HEK293T (cell line): ENCODE measurements at regions not wholly inside any gene's neighbourhood (a gene's known extent, or its start where the extent isn't known, plus 50 kb on each side); places are given as distances from the start of the nearest gene placed in this dataset.

Experiments
- CTCF ChIA-PET: fragments of 350-600 bp; formaldehyde crosslinking; extraction: SDS; loops from one replicate; lab custom pipeline; 2021; ENCODE audit warnings: antibody characterized with exemption, inconsistent platforms; lab: Yijun Ruan, JAX
- POLR2A ChIA-PET: fragments of 350-600 bp; formaldehyde crosslinking; extraction: SDS; loops from one replicate; lab custom pipeline; 2020; ENCODE audit warnings: antibody characterized with exemption, inconsistent platforms; lab: Yijun Ruan, JAX
- DNase-seq: peaks from one replicate; pipeline ENCODE4 v3.0.0; 2012; ENCODE audit warnings: mixed read lengths; ENCODE audit errors: extremely low spot score
- ARNT ChIP-seq: fragments of 450-650 bp; IDR thresholded peaks from 2 replicates; pipeline ENCODE4 v1.6.1; 2017; ENCODE audit warnings: mild to moderate bottlenecking
- BHLHE40 ChIP-seq: fragments of 450-650 bp; IDR thresholded peaks from 2 replicates; pipeline ENCODE4 v1.6.1; 2016; ENCODE audit warnings: mild to moderate bottlenecking, moderate library complexity, borderline replicate concordance
- CTBP1 ChIP-seq: fragments of 450-650 bp; IDR thresholded peaks from 2 replicates; pipeline ENCODE4 v1.6.1; 2016; ENCODE audit warnings: borderline replicate concordance
- ELF4 ChIP-seq: fragments of 450-650 bp; IDR thresholded peaks from 2 replicates; pipeline ENCODE4 v1.6.1; 2017; ENCODE audit warnings: antibody characterized with exemption
- FOXA1 ChIP-seq: fragments of 450-650 bp; IDR thresholded peaks from 2 replicates; pipeline ENCODE4 v1.6.1; 2016; ENCODE audit warnings: mild to moderate bottlenecking
- FOXK2 ChIP-seq: fragments of 450-650 bp; IDR thresholded peaks from 2 replicates; pipeline ENCODE4 v1.6.1; 2016; ENCODE audit warnings: mild to moderate bottlenecking
- FOXM1 ChIP-seq: fragments of 450-650 bp; IDR thresholded peaks from 2 replicates; pipeline ENCODE4 v1.6.1; 2017; ENCODE audit warnings: mild to moderate bottlenecking, borderline replicate concordance
- HDGF ChIP-seq: fragments of 450-650 bp; IDR thresholded peaks from 2 replicates; pipeline ENCODE4 v1.6.1; 2017; ENCODE audit warnings: antibody characterized with exemption, borderline replicate concordance
- L3MBTL2 ChIP-seq: fragments of 450-650 bp; conservative IDR thresholded peaks from 2 replicates; pipeline ENCODE4 v1.6.1; 2016; ENCODE audit warnings: mild to moderate bottlenecking
- LEF1 ChIP-seq: fragments of 450-650 bp; IDR thresholded peaks from 2 replicates; pipeline ENCODE4 v1.6.1; 2017; ENCODE audit warnings: mild to moderate bottlenecking, borderline replicate concordance
- NFRKB ChIP-seq: fragments of 450-650 bp; IDR thresholded peaks from 2 replicates; pipeline ENCODE4 v1.6.1; 2016; ENCODE audit warnings: mild to moderate bottlenecking, moderate library complexity
- SP1 ChIP-seq: fragments of 450-650 bp; IDR thresholded peaks from 2 replicates; pipeline ENCODE4 v1.6.1; 2017
- SUZ12 ChIP-seq: fragments of 450-650 bp; IDR thresholded peaks from 2 replicates; pipeline ENCODE4 v1.6.1; 2016; ENCODE audit warnings: mild to moderate bottlenecking
- TARDBP ChIP-seq: fragments of 450-650 bp; IDR thresholded peaks from 2 replicates; pipeline ENCODE4 v1.6.1; 2016
- ZNF384 ChIP-seq: fragments of 450-650 bp; IDR thresholded peaks from 2 replicates; pipeline ENCODE4 v1.6.1; 2016
- TF ChIP-seq, protein P1 (sequence below): fragments of 450-650 bp; IDR thresholded peaks from 2 replicates; pipeline ENCODE4 v1.6.1; 2016

DNA sequence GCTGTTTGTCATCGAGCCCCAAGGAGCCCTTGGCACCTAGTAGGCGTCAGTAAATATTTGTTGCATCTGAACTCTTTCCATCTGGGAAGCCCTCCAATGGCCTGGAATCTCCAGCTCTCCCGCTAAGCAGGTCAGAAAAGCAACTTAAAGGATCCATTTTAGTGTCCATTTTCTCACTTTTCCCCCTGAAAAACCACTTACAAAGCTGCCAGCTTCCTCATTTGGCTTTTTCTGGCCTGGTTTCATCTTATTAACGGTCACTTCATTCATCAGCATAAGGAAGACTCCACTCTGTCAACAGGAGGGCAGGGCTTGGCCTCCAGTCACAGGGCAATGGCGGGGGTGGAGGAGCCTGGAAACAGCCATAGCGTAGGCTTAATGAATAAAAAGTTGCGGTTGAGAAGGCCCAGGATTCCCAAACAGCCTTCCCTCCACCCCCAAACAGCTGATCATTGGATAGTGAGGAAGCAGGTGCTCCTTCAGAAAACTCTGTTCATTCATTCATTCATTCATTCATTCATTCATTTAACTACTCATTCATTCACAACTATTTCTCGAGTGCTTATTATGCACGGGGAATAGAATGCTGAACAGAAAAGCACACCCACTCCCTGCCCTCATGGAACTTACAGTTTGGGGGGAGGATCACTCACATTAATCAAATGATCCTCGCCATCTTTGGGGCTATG lies 104.5 kb upstream of the RCN1 start:
- POLR2A ChIA-PET = no interaction called here

DNA sequence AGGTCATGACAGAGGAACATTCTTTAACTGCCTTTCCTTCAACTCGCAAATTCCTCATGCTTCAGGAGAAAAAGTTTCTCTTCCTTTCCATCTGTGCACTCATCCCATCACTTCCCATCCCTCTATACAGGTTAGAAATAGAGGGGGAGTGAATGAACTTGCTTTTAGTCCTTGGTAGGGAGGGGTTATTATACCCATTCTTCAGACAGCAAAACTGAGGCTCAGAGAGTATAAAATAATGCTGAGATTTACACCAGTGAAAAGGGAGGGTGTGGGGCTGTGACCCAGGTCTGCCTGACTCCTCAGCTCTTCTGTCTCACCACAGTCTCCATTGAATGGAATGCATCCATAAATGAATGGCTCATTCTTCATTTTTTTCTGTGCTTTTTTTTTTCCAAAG lies 109.4 kb upstream of the RCN1 start:
- POLR2A ChIA-PET = no interaction called here
- DNase-seq = no peak
- TF ChIP-seq FOXM1 (no peak), CTBP1 (no peak), L3MBTL2 (no peak), LEF1 (no peak), TARDBP (no peak), NFRKB (no peak), FOXK2 (no peak), HDGF (no peak), ARNT (no peak), ELF4 (no peak), BHLHE40 (no peak), SP1 (no peak)
- TF ChIP-seq, protein P1, sequence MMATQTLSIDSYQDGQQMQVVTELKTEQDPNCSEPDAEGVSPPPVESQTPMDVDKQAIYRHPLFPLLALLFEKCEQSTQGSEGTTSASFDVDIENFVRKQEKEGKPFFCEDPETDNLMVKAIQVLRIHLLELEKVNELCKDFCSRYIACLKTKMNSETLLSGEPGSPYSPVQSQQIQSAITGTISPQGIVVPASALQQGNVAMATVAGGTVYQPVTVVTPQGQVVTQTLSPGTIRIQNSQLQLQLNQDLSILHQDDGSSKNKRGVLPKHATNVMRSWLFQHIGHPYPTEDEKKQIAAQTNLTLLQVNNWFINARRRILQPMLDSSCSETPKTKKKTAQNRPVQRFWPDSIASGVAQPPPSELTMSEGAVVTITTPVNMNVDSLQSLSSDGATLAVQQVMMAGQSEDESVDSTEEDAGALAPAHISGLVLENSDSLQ = no peak
- CTCF ChIA-PET = no interaction called here

More for the DNA sequence above, 104.5 kb upstream of the RCN1 start:
- CTCF ChIA-PET = interaction anchor here (0.5 kb wide), 1 partner anchor 348 kb away, joined by 3 read pairs; no protein-coding TSS in a partner anchor
- DNase-seq = no peak
- TF ChIP-seq FOXK2 = no peak
- TF ChIP-seq FOXA1 = no peak
- TF ChIP-seq L3MBTL2 = no peak
- no peak for TF ChIP-seq TARDBP

DNA sequence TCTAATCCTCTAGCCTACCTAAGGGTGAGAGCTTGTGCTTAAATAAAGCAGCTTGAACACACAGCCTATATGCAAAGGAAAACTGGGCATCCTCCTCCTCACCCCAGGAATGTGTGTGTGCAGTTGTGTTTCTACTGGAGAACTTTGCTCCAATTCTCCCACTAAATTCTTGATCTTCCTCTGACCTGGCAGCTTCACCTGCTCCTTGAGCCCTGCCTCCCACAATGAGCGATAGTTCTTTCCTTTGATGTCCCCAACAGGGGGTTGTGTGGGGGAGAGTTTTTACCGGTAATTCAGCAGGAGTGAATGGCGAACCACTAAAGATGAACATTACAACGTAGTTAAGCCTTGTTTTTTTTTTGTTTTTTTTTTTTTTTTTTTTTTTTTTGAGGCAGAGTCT lies 113.5 kb upstream of the RCN1 start:
- DNase-seq = no peak
- ChIA-PET CTCF (no interaction called here), POLR2A (no interaction called here)
- TF ChIP-seq ELF4 (no peak), SUZ12 (no peak), FOXM1 (no peak), BHLHE40 (no peak), LEF1 (no peak), TARDBP (no peak), NFRKB (no peak), ARNT (no peak), SP1 (no peak), L3MBTL2 (no peak), FOXA1 (no peak), HDGF (no peak)
- TF ChIP-seq, protein P1 = no peak

DNA sequence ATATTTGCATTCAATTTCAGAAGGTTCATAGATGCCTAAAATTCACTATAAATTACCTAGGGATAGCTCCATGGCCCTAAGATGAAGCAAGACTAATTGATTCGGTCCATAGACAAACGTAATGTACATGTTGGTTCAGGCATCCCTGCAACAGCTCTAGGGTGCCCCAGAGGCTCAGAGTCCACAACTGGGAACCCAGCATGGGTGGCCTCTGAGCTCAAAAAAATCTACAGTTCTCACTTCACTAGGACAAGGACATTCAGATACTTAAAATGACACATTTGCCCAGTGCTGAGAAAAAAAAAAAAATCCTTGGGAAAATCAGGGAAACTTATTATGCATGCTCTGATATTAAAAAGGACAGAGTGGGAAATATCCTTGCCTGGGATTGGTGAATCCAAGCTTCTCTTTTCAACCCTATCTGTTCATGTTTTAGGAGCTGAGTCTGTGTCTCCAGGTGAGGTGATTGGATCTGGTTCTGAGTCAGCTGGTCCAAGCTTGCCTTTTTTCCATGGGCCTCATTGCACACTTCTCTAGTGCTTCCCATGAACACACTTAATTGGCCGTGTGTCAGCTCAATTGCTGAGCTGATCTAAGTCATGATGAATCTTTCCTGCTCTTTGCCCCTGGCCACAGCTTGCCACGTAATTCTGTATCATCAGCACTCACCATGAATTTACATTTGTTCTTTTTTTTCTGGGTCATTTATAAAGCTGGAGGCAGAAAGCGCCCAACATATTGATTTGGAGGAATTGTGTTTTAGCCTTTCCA lies 116.3 kb upstream of the RCN1 start:
- TF ChIP-seq LEF1 = no peak
- no peak for TF ChIP-seq FOXA1
- no peak for TF ChIP-seq NFRKB
- TF ChIP-seq, protein P1 = no peak
- TF ChIP-seq ARNT = no peak
- no peak for TF ChIP-seq HDGF
- no peak for TF ChIP-seq FOXK2
- TF ChIP-seq FOXM1 = no peak
- no peak for TF ChIP-seq CTBP1
- no peak for TF ChIP-seq ELF4
- TF ChIP-seq SP1 = no peak
- TF ChIP-seq BHLHE40 = no peak
- TF ChIP-seq L3MBTL2 = no peak
- DNase-seq = no peak
- POLR2A ChIA-PET = no interaction called here
- CTCF ChIA-PET = interaction anchor here (0.9 to 1.0 kb wide), 2 partner anchors 14 to 17 kb away, joined by 3 read pairs; no protein-coding TSS in a partner anchor

DNA sequence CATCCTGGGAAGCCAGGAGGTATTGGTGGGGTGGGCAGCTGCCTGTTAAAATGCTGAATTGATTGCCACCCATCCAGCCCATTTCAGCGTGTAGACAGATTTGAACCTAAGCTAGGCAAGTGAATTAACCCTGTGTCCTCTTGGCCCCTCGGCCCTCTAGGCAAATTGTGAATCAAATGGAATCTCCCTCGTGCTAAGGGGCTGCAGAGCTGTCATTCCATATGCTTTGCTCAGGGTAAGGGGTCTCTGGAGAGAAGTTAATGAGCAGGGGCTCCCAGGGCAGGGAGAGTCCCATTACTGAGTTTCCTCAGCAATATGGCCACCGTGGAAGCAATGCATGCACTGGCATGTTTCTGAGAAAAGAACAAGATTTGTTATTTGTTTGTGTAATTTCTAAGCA lies 117.7 kb upstream of the RCN1 start:
- POLR2A ChIA-PET = no interaction called here
- TF ChIP-seq FOXK2 = no peak
- no peak for TF ChIP-seq FOXM1
- TF ChIP-seq SUZ12 = no peak
- no peak for TF ChIP-seq HDGF
- TF ChIP-seq BHLHE40 = no peak
- TF ChIP-seq ELF4 = no peak
- TF ChIP-seq FOXA1 = no peak
- no peak for TF ChIP-seq ZNF384
- no peak for TF ChIP-seq CTBP1

DNA sequence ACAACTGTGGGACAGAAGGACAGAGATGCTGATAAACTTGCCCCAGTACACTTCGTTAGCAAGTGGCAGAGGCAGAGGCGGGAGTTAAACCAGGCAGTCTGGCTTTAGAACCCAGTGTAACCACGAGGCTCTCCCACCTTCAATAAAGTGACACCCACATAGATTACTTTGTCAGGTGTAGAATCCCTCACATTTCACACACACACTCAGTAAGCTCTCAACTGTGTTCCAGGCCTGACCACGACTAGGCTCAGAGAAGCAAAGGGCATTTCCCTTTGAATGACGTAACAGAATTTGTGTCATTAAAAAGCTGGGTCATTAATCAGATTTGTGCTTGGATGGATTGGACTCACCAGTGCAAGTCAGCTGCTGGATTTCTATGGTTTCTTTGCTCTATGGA lies 118.3 kb upstream of the RCN1 start:
- ChIA-PET POLR2A (no interaction called here), CTCF (no interaction called here)
- no peak for DNase-seq
- TF ChIP-seq FOXA1 = no peak
- no peak for TF ChIP-seq SUZ12
- no peak for TF ChIP-seq TARDBP
- TF ChIP-seq ZNF384 = no peak
- no peak for TF ChIP-seq L3MBTL2
- no peak for TF ChIP-seq LEF1
- TF ChIP-seq, protein P1 = no peak
- no peak for TF ChIP-seq SP1
- no peak for TF ChIP-seq FOXM1
- TF ChIP-seq HDGF = no peak
- TF ChIP-seq ELF4 = no peak
- TF ChIP-seq BHLHE40 = no peak
- TF ChIP-seq ARNT = no peak
- TF ChIP-seq NFRKB = no peak
- TF ChIP-seq FOXK2 = no peak

More for the DNA sequence above, 117.7 kb upstream of the RCN1 start:
- CTCF ChIA-PET = no interaction called here
- no peak for DNase-seq
